ENCODE measurements at regions not wholly inside any gene's neighbourhood (a gene's known extent, or its start where the extent isn't known, plus 50 kb on each side); places are given as distances from the start of the nearest gene placed in this dataset.

GRCh38 chr5:128826275-128826674 lies 139.0 kb upstream of the SLC27A6 start:
- H3K4me3 ChIP-seq (ENCODE audit: low read depth, low read length) = no peak overlapping the region
- TF ChIP-seq CTCF (IDR thresholded peaks at IDR 0.05; ENCODE audit: insufficient read depth, low read depth, low read length) = no peak
- DNase-seq (ENCODE audit: low read depth) = no peak

GRCh38 chr5:128836571-128836970 lies 128.7 kb upstream of the SLC27A6 start:
- DNase-seq (ENCODE audit: low read depth) = no peak
- no peak for TF ChIP-seq CTCF (IDR thresholded peaks at IDR 0.05; ENCODE audit: insufficient read depth, low read depth, low read length)

GRCh38 chr5:128838623-128839022 lies 126.7 kb upstream of the SLC27A6 start:
- no peak for TF ChIP-seq CTCF (IDR thresholded peaks at IDR 0.05; ENCODE audit: insufficient read depth, low read depth, low read length)
- H3K4me3 ChIP-seq (ENCODE audit: low read depth, low read length) = no peak overlapping the region
- DNase-seq (ENCODE audit: low read depth) = no peak

More at GRCh38 chr5:128836571-128836970, 128.7 kb upstream of the SLC27A6 start:
- H3K4me3 ChIP-seq (ENCODE audit: low read depth, low read length) = no peak overlapping the region

GRCh38 chr5:128842241-128842640 lies 123.0 kb upstream of the SLC27A6 start:
- DNase-seq (ENCODE audit: low read depth) = peak; percentile 1
- no peak overlapping the region for H3K4me3 ChIP-seq (ENCODE audit: low read depth, low read length)
- TF ChIP-seq CTCF (IDR thresholded peaks at IDR 0.05; ENCODE audit: insufficient read depth, low read depth, low read length) = no peak

GRCh38 chr5:128844354-128844923 lies 120.8 kb upstream of the SLC27A6 start:
- peak; percentile 23 for TF ChIP-seq CTCF (IDR thresholded peaks at IDR 0.05; ENCODE audit: insufficient read depth, low read depth, low read length)
- DNase-seq (ENCODE audit: low read depth) = peak; percentile 38
- H3K4me3 ChIP-seq (ENCODE audit: low read depth, low read length) = no peak overlapping the region

GRCh38 chr5:128850049-128850448 lies 115.2 kb upstream of the SLC27A6 start:
- no peak overlapping the region for H3K4me3 ChIP-seq (ENCODE audit: low read depth, low read length)
- no peak for DNase-seq (ENCODE audit: low read depth)
- TF ChIP-seq CTCF (IDR thresholded peaks at IDR 0.05; ENCODE audit: insufficient read depth, low read depth, low read length) = no peak

- DNase-seq (ENCODE audit: low read depth) = no peak
- no peak for TF ChIP-seq CTCF (IDR thresholded peaks at IDR 0.05; ENCODE audit: insufficient read depth, low read depth, low read length)
- no peak overlapping the region for H3K4me3 ChIP-seq (ENCODE audit: low read depth, low read length)
Measured at GRCh38 chr5:128854931-128855330, 110.4 kb upstream of the SLC27A6 start.
